ENCODE measurements at regions not wholly inside any gene's neighbourhood (a gene's known extent, or its start where the extent isn't known, plus 50 kb on each side); places are given as distances from the start of the nearest gene placed in this dataset.

DNA sequence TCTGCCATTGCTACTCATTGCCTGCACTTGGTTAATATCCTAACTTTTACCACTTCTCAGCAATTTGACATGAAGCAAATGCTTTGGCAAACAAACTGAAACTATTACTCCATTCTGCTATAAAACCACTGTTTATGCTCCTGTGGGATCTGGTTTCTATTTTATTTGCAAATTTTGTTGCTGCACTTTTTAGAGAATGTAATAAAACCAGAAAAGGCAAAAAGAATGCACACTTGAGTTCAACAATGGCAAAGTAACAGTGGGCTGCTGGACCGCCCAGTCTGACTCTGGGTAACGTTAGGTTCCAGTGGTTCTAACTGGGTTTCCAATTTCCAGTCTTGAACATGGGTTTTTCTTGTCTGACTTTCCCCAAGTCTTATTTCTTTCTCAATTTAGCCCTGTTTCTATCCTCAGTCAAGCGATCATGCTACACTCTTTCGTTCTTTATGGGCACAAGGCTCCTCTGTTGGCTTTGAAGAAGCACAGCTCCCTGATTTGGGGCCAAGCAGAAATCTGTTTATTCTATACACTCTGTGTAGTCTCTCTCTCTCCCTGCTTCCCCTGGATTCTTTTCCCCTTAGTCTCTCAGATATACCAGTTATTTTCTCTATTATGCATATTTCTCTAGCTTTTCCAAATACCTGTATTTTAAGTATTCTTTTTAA, 129.2 kb upstream of the FAM3C start:
- Histone ChIP-seq H3K27me3 (ENCODE audit: control insufficient read depth in 3 of 3, insufficient read depth in 3 of 3, low read length in 3 of 3) (no peaks in the 10 kb centered on the region), H3K9me3 (ENCODE audit: control insufficient read depth in 2 of 2, insufficient read depth in 1 of 2, low read depth in 1 of 2, low read length in 1 of 2) (no peaks in the 10 kb centered on the region), H3K36me3 (ENCODE audit: control insufficient read depth in 3 of 3, insufficient read depth in 2 of 3, low read depth in 1 of 3, low read length in 3 of 3) (no peaks in the 10 kb centered on the region), H3K4me3 (ENCODE audit: low read depth in 1 of 3, low read length in 3 of 3) (no peak overlapping the region), H3K4me1 (ENCODE audit: control insufficient read depth in 3 of 3, insufficient read depth in 2 of 3, low read depth in 1 of 3, low read length in 2 of 3) (peaks cover 0 to 3% (median 2%) of the 10 kb centered on the region in 3 donors), H3K27ac (ENCODE audit: low read depth in 1 of 3, low read length in 2 of 3) (no peak overlapping the region)
- FAIRE-seq (no peak), DNase-seq (no peak)
- WGBS, 3 donors, result 79 to 97% (median 90%) methylated on average over 4 of the region's 4 CpGs

DNA sequence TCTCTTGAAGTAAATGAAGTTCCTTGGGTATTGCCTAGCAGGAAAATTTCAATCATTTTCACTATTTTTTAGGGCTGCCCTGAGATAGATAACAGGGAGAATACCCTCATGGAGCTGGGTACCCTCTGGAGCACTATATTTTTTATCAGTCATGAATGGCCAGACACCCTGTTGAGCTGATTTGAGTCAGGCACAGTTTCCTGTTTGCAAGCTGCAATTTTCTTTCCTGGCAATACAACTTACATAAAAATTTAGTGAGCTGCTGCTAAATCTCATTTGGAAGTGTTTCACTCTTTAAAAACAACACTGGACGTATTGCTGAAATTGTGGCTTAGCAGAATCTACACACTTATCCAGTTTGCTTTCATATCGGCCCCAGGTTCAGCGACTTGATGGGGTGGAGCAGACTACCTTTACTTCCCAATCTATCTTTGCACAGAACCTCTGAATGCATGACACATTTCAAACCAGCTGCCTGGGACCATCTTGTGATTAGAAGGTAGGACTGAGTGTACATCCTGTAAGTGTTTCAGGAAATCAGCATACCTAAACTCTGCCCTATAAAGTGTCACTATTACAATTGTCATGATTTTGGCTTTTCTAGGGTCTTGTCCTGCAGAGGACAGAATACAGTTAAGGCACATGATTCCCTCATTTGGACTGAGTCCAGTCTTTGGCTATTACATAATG, 125.7 kb upstream of the FAM3C start:
- Histone ChIP-seq H3K36me3 (ENCODE audit: control insufficient read depth in 3 of 3, insufficient read depth in 2 of 3, low read depth in 1 of 3, low read length in 3 of 3) (no peaks in the 10 kb centered on the region), H3K27ac (ENCODE audit: low read depth in 1 of 3, low read length in 2 of 3) (no peak overlapping the region), H3K4me1 (ENCODE audit: control insufficient read depth in 3 of 3, insufficient read depth in 2 of 3, low read depth in 1 of 3, low read length in 2 of 3) (no peaks in the 10 kb centered on the region), H3K4me3 (ENCODE audit: low read depth in 1 of 3, low read length in 3 of 3) (no peak overlapping the region), H3K27me3 (ENCODE audit: control insufficient read depth in 3 of 3, insufficient read depth in 3 of 3, low read length in 3 of 3) (no peaks in the 10 kb centered on the region), H3K9me3 (ENCODE audit: control insufficient read depth in 2 of 2, insufficient read depth in 1 of 2, low read depth in 1 of 2, low read length in 1 of 2) (no peaks in the 10 kb centered on the region)
- 86 to 95% (median 90%) methylated on average over 3 of the region's 3 CpGs for WGBS, 3 donors
- DNase-seq, result no peak
- no peak for FAIRE-seq

DNA sequence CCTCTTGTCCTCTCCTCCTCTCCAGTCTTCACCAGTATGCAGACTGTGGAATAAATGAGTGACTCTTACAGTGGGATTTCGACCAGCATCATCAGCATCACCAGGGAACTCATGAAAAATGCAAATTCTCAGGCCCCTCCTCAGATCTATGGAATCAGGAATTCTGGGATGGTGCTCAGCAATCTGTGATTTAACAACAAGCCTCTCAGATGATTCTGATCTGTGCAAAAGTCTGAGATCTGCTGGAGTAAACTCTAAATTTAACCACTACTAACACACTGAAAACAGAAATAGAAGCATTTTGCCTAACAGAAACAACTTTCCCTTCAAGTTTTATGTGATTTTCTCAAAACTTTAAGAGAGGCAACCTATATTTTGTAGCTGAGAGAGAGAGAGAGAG, 124.8 kb upstream of the FAM3C start:
- Histone ChIP-seq H3K36me3 (ENCODE audit: control insufficient read depth in 3 of 3, insufficient read depth in 2 of 3, low read depth in 1 of 3, low read length in 3 of 3) (no peaks in the 10 kb centered on the region), H3K27me3 (ENCODE audit: control insufficient read depth in 3 of 3, insufficient read depth in 3 of 3, low read length in 3 of 3) (no peaks in the 10 kb centered on the region), H3K9me3 (ENCODE audit: control insufficient read depth in 2 of 2, insufficient read depth in 1 of 2, low read depth in 1 of 2, low read length in 1 of 2) (no peaks in the 10 kb centered on the region), H3K4me1 (ENCODE audit: control insufficient read depth in 3 of 3, insufficient read depth in 2 of 3, low read depth in 1 of 3, low read length in 2 of 3) (no peaks in the 10 kb centered on the region), H3K27ac (ENCODE audit: low read depth in 1 of 3, low read length in 2 of 3) (no peak overlapping the region), H3K4me3 (ENCODE audit: low read depth in 1 of 3, low read length in 3 of 3) (no peak overlapping the region)
- DNase-seq (no peak), FAIRE-seq (no peak)
- WGBS, 3 donors, result 78 to 87% (median 85%) methylated on average over 1 of the region's 1 CpG

DNA sequence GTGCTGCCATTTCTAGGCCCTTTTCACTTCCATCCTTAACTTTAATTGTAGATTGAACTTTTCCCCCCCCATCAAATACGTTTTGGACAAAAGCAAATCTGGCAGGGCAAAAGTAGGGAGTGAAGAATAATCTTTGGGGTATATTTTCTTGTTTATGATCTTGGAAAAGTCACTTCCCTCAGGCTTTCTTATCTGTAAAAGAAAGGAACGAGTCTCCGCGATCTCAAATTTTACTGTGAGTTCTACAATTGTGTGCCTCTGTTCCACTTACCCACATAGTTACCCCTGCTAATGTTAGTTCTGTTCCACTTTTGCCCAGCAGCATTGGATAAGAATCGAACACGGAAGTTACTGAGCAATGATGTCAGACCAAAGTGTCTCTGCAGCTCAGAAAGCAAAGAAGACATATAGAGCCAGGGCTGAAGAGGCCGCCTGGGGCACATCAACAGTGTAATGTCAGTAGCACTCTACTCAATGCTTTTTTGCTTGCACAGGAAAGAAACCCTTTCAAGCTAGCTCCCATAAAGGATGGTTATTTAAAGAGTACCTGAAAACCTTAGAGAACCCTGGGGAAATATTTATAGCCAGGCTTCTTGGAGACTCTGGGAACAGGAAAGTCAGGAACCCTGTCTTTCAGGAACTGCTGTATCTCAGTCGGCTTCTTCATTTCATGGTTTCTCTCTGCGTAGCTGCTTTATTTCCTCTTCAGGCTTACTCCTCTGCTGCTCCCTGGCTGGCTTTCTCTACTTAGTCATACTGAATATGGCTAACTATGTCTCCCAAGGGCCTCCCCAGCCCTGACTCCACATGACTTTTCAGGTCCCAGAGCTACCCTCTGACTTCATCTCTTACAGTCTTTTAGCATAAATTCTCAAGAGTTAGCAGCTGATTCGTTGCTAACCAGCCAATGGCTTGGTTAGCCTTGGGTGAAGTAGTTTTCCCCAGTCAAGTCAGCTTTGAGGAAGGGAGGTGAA, 123.7 kb upstream of the FAM3C start:
- Histone ChIP-seq H3K36me3 (ENCODE audit: control insufficient read depth in 3 of 3, insufficient read depth in 2 of 3, low read depth in 1 of 3, low read length in 3 of 3) (no peaks in the 10 kb centered on the region), H3K4me3 (ENCODE audit: low read depth in 1 of 3, low read length in 3 of 3) (no peak overlapping the region), H3K27me3 (ENCODE audit: control insufficient read depth in 3 of 3, insufficient read depth in 3 of 3, low read length in 3 of 3) (no peaks in the 10 kb centered on the region), H3K9me3 (ENCODE audit: control insufficient read depth in 2 of 2, insufficient read depth in 1 of 2, low read depth in 1 of 2, low read length in 1 of 2) (no peaks in the 10 kb centered on the region), H3K4me1 (ENCODE audit: control insufficient read depth in 3 of 3, insufficient read depth in 2 of 3, low read depth in 1 of 3, low read length in 2 of 3) (no peaks in the 10 kb centered on the region), H3K27ac (ENCODE audit: low read depth in 1 of 3, low read length in 2 of 3) (no peak overlapping the region)
- DNase-seq, result no peak
- no peak for FAIRE-seq
- WGBS, 3 donors, result 83 to 91% (median 89%) methylated on average over 10 of the region's 10 CpGs

DNA sequence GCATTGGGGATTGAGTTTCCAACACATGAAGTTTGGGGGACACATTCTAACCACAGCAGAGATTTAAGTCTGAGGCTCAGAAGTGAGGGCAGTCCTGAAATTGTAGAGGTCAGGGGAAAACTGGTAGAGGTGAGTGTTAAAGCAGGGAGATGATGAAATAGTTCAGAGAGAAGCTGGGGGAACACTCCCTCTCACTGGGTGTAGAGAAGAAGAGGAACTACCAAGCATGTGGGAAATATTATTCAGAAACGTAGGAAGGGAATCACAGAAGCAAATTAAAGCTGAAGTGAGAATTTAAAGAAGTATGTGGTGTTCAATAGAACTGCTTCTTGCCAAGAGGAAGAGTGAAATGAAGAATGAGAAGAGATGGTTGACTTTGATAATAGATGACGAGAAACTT, 121.5 kb upstream of the FAM3C start:
- H3K9me3 ChIP-seq (ENCODE audit: control insufficient read depth in 2 of 2, insufficient read depth in 1 of 2, low read depth in 1 of 2, low read length in 1 of 2), result no peaks in the 10 kb centered on the region
- no peak for FAIRE-seq
- no peaks in the 10 kb centered on the region for H3K4me1 ChIP-seq (ENCODE audit: control insufficient read depth in 3 of 3, insufficient read depth in 2 of 3, low read depth in 1 of 3, low read length in 2 of 3)
- no peaks in the 10 kb centered on the region for H3K27me3 ChIP-seq (ENCODE audit: control insufficient read depth in 3 of 3, insufficient read depth in 3 of 3, low read length in 3 of 3)
- H3K4me3 ChIP-seq (ENCODE audit: low read depth in 1 of 3, low read length in 3 of 3), result no peak overlapping the region
- WGBS, 3 donors, result 71 to 90% (median 75%) methylated on average over 2 of the region's 2 CpGs
- no peak for DNase-seq
- H3K36me3 ChIP-seq (ENCODE audit: control insufficient read depth in 3 of 3, insufficient read depth in 2 of 3, low read depth in 1 of 3, low read length in 3 of 3), result no peaks in the 10 kb centered on the region
- H3K27ac ChIP-seq (ENCODE audit: low read depth in 1 of 3, low read length in 2 of 3), result no peak overlapping the region

DNA sequence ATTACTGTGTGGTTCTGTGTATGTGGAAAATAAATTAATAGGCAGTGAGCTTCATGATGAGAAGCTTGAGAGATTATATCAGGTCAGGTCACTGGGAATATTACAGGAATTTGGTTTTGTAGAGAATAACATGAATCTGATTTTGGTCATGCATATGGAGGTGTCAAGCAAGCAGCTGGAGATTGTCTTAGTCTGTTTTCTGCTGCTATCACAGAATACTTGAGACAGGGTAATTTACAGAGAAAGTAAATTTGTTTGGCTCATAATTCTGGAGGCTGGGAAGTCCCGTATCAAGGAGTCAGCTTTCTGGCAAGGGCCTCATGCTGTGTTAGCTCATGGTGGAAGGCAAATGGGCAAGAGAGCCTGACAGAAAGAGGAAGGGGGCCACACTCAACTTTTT, 120.7 kb upstream of the FAM3C start:
- no peak for DNase-seq
- Histone ChIP-seq H3K27ac (ENCODE audit: low read depth in 1 of 3, low read length in 2 of 3) (no peak overlapping the region), H3K36me3 (ENCODE audit: control insufficient read depth in 3 of 3, insufficient read depth in 2 of 3, low read depth in 1 of 3, low read length in 3 of 3) (no peaks in the 10 kb centered on the region), H3K27me3 (ENCODE audit: control insufficient read depth in 3 of 3, insufficient read depth in 3 of 3, low read length in 3 of 3) (no peaks in the 10 kb centered on the region), H3K4me3 (ENCODE audit: low read depth in 1 of 3, low read length in 3 of 3) (no peak overlapping the region), H3K9me3 (ENCODE audit: control insufficient read depth in 2 of 2, insufficient read depth in 1 of 2, low read depth in 1 of 2, low read length in 1 of 2) (no peaks in the 10 kb centered on the region), H3K4me1 (ENCODE audit: control insufficient read depth in 3 of 3, insufficient read depth in 2 of 3, low read depth in 1 of 3, low read length in 2 of 3) (no peaks in the 10 kb centered on the region)
- FAIRE-seq, result no peak
- WGBS, 3 donors, result 72 to 93% (median 87%) methylated on average over 1 of the region's 1 CpG

DNA sequence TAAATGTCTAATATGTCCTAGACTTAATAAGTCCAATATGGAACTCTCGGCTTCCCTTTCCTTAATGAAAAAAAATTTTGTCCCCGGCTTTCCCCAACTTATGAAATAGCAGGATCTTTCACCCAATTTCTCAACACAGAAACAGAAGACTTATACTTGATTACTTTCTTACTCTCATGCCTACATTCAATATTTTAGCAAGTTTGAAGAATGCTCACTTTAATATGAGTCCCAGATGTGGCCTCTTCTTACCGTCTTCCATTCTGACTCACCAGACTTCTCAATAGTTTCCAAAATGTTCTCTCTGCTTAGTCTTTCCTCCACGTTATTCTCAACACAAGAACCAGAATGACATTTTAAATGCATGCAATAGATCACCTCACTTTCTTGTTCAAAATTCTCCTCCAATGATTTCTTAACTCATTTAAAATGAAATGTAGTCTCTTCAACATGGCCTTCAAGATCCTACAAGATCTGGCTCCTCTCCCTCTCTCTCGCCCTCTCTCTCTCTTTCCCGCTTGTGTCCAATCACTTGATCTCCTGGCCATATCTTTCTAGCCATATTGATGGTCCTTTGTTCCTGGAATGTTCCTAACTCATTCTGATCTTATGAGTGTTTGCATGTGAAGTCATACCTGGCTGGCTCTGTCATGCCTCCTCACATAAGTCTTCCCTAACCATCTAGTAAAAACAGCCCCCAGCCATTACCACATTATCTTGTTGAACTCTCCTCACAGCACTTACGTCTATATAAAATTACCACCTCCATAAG, 119.7 kb upstream of the FAM3C start:
- no peak overlapping the region for H3K4me3 ChIP-seq (ENCODE audit: low read depth in 1 of 3, low read length in 3 of 3)
- H3K27me3 ChIP-seq (ENCODE audit: control insufficient read depth in 3 of 3, insufficient read depth in 3 of 3, low read length in 3 of 3), result no peaks in the 10 kb centered on the region
- FAIRE-seq (no peak), DNase-seq (no peak)
- peaks cover 0 to 10% of the 10 kb centered on the region in 2 donors for H3K9me3 ChIP-seq (ENCODE audit: control insufficient read depth in 2 of 2, insufficient read depth in 1 of 2, low read depth in 1 of 2, low read length in 1 of 2)
- 87 to 94% (median 90%) methylated on average over 7 of the region's 7 CpGs for WGBS, 3 donors
- H3K27ac ChIP-seq (ENCODE audit: low read depth in 1 of 3, low read length in 2 of 3), result no peak overlapping the region
- no peaks in the 10 kb centered on the region for H3K36me3 ChIP-seq (ENCODE audit: control insufficient read depth in 3 of 3, insufficient read depth in 2 of 3, low read depth in 1 of 3, low read length in 3 of 3)
- H3K4me1 ChIP-seq (ENCODE audit: control insufficient read depth in 3 of 3, insufficient read depth in 2 of 3, low read depth in 1 of 3, low read length in 2 of 3), result no peaks in the 10 kb centered on the region

DNA sequence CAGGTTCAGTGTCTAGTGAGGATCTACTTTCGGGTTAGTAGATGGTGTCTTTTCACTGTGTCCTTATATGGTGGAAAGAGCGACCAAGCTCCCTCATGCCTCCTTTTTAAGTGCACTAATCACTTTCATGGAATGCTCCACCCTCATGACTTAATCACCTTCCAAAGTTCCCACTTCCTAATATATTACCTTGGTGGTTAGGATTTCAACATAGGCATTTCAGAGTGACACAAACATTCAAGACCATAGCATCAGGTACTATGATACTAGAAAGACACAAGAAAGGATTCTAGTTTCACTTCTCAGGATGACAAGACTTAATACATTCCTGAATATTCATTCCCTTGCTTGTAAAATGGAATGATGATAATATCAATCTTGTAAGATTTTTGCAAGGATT, 119.1 kb upstream of the FAM3C start:
- FAIRE-seq, result no peak

More for the DNA sequence above, 119.1 kb upstream of the FAM3C start:
- 86 to 93% (median 92%) methylated on average over 2 of the region's 2 CpGs for WGBS, 3 donors
- Histone ChIP-seq H3K4me3 (ENCODE audit: low read depth in 1 of 3, low read length in 3 of 3) (no peak overlapping the region), H3K4me1 (ENCODE audit: control insufficient read depth in 3 of 3, insufficient read depth in 2 of 3, low read depth in 1 of 3, low read length in 2 of 3) (no peaks in the 10 kb centered on the region), H3K9me3 (ENCODE audit: control insufficient read depth in 2 of 2, insufficient read depth in 1 of 2, low read depth in 1 of 2, low read length in 1 of 2) (peaks cover 0 to 16% of the 10 kb centered on the region in 2 donors), H3K27me3 (ENCODE audit: control insufficient read depth in 3 of 3, insufficient read depth in 3 of 3, low read length in 3 of 3) (no peaks in the 10 kb centered on the region), H3K27ac (ENCODE audit: low read depth in 1 of 3, low read length in 2 of 3) (no peak overlapping the region), H3K36me3 (ENCODE audit: control insufficient read depth in 3 of 3, insufficient read depth in 2 of 3, low read depth in 1 of 3, low read length in 3 of 3) (no peaks in the 10 kb centered on the region)
- no peak for DNase-seq

Measured in small intestine (tissue), 7 donors.